PC-9 (cell line): ENCODE measurements at regions not wholly inside any gene's neighbourhood (a gene's known extent, or its start where the extent isn't known, plus 50 kb on each side); places are given as distances from the start of the nearest gene placed in this dataset.

ENCODE experiments used
- BruUV-seq: library from RNA; stranded (reverse); fragments of 400-500 nt; replicated peaks from 2 replicates; lab custom pipeline; 2021; lab: Mats Ljungman, UMichigan
- CTCF ChIA-PET: fragments of 300-600 bp; sonication (Branson Sonifier 250); formaldehyde crosslinking; loops from one replicate; lab custom pipeline; 2022; ENCODE audit warnings: antibody characterized with exemption; lab: Charles Lee
- POLR2A ChIA-PET: fragments of 300-600 bp; sonication (Branson Sonifier 250); formaldehyde crosslinking; loops from one replicate; lab custom pipeline; 2022; ENCODE audit warnings: antibody characterized with exemption; ENCODE audit not compliant: unreplicated experiment; lab: Charles Lee
- DNase-seq, 2 experiments: peaks; one replicate each; pipeline versions ENCODE4 v3.0.0 to v3.0.0-alpha.2; 2015 to 2022; ENCODE audit warnings: mixed read lengths in 1 of 2
- H2AFZ ChIP-seq: fragments of 200-600 bp; sonication (generic); 2 replicates; pipeline ENCODE4 v1.8.1; 2017; ENCODE audit warnings: antibody characterized with exemption
- H3F3A ChIP-seq: fragments of 200-600 bp; sonication (generic); 2 replicates; pipeline ENCODE4 v1.8.1; 2017; ENCODE audit warnings: antibody characterized with exemption, mild to moderate bottlenecking, low read depth; ENCODE audit not compliant: insufficient read depth
- H3K27ac ChIP-seq: fragments of 200-600 bp; sonication (generic); 2 replicates; pipeline ENCODE4 v1.6.1; 2016; ENCODE audit warnings: mixed run types
- H3K27me3 ChIP-seq: fragments of 200-600 bp; sonication (generic); 2 replicates; pipeline ENCODE4 v1.6.1; 2016; ENCODE audit warnings: low read depth, mixed run types; ENCODE audit not compliant: insufficient read depth
- H3K36me3 ChIP-seq: fragments of 200-600 bp; sonication (generic); 2 replicates; pipeline ENCODE4 v1.6.1; 2016; ENCODE audit warnings: low read depth, mixed run types
- H3K4me1 ChIP-seq: fragments of 200-600 bp; sonication (generic); replicated peaks from 2 replicates; pipeline ENCODE4 v1.6.1; 2016; ENCODE audit warnings: mixed run types; ENCODE audit not compliant: insufficient read depth
- H3K4me2 ChIP-seq: fragments of 200-600 bp; sonication (generic); 2 replicates; pipeline ENCODE4 v1.6.1; 2017; ENCODE audit warnings: mixed run types
- H3K4me3 ChIP-seq: fragments of 200-600 bp; sonication (generic); 2 replicates; pipeline ENCODE4 v1.6.1; 2016; ENCODE audit warnings: mixed run types
- H3K79me2 ChIP-seq: fragments of 200-600 bp; sonication (generic); 2 replicates; pipeline ENCODE4 v1.6.1; 2017; ENCODE audit warnings: low read depth, mixed run types
- H3K9me2 ChIP-seq: fragments of 200-600 bp; sonication (generic); 2 replicates; pipeline ENCODE4 v1.8.1; 2017; ENCODE audit warnings: mild to moderate bottlenecking; ENCODE audit not compliant: insufficient read depth
- H3K9me3 ChIP-seq: fragments of 200-600 bp; sonication (generic); 2 replicates; pipeline ENCODE4 v1.8.1; 2016; ENCODE audit warnings: low read depth; ENCODE audit not compliant: insufficient read depth
- H4K20me1 ChIP-seq: fragments of 200-600 bp; sonication (generic); 2 replicates; pipeline ENCODE4 v1.8.1; 2017; ENCODE audit not compliant: insufficient read depth
- EZH2 ChIP-seq: fragments of 200-600 bp; sonication (generic); IDR thresholded peaks from 2 replicates; pipeline ENCODE4 v1.8.0; 2017; ENCODE audit warnings: antibody characterized with exemption, low read depth
- intact Hi-C: fragments of 100-400 bp; cut with micrococcal nuclease; formaldehyde crosslinking; loops from one replicate; pipeline ENCODE4 v1.10.0; 2022; ENCODE audit not compliant: unreplicated experiment
- TF ChIP-seq, protein P1 (sequence below): fragments of 200-600 bp; sonication (generic); conservative IDR thresholded peaks from 2 replicates; pipeline ENCODE4 v1.6.1; 2017; ENCODE audit warnings: mixed run types, antibody characterized with exemption, mild to moderate bottlenecking, moderate library complexity

DNA sequence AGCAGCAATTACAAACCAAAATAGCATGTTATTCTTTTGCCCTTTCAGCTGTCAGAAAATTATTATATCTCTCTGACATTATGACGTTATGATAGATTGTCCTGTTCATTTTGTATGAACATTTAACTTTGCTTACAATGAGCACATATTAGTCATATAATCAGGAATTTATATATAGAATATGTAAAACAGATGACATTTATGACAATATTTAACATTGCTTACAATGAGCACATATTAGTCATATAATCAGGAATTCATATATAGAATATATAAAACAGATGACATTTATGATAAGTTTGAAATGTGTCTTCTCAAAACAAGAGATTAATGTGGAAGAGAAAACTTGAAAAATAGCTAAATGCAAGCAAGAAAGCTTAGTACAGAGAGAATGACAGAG is 1180.2 kb downstream of the CDH12 start:
- CTCF ChIA-PET: no interaction called here
- Histone ChIP-seq H4K20me1 (no peaks in the 10 kb centered on the region), H3K36me3 (no peaks in the 10 kb centered on the region), H3K27ac (no peak overlapping the region), H3K4me1 (no peaks in the 10 kb centered on the region), H3K4me2 (no peak overlapping the region), H3K4me3 (no peak overlapping the region), H3F3A (no peaks in the 10 kb centered on the region), H3K9me2 (no peaks in the 10 kb centered on the region), H3K27me3 (no peaks in the 10 kb centered on the region), H3K79me2 (no peaks in the 10 kb centered on the region), H2AFZ (no peak overlapping the region), H3K9me3 (no peaks in the 10 kb centered on the region)
- intact Hi-C loops: no loop called here
- DNase-seq: no peak
- no TSS peak for BruUV-seq
- POLR2A ChIA-PET: interaction anchor here (0.7 kb wide), 1 partner anchor 497 kb away, joined by 4 read pairs; no protein-coding TSS in a partner anchor
- no peak for TF ChIP-seq EZH2
- TF ChIP-seq, protein P1, sequence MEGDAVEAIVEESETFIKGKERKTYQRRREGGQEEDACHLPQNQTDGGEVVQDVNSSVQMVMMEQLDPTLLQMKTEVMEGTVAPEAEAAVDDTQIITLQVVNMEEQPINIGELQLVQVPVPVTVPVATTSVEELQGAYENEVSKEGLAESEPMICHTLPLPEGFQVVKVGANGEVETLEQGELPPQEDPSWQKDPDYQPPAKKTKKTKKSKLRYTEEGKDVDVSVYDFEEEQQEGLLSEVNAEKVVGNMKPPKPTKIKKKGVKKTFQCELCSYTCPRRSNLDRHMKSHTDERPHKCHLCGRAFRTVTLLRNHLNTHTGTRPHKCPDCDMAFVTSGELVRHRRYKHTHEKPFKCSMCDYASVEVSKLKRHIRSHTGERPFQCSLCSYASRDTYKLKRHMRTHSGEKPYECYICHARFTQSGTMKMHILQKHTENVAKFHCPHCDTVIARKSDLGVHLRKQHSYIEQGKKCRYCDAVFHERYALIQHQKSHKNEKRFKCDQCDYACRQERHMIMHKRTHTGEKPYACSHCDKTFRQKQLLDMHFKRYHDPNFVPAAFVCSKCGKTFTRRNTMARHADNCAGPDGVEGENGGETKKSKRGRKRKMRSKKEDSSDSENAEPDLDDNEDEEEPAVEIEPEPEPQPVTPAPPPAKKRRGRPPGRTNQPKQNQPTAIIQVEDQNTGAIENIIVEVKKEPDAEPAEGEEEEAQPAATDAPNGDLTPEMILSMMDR: no peak

DNA sequence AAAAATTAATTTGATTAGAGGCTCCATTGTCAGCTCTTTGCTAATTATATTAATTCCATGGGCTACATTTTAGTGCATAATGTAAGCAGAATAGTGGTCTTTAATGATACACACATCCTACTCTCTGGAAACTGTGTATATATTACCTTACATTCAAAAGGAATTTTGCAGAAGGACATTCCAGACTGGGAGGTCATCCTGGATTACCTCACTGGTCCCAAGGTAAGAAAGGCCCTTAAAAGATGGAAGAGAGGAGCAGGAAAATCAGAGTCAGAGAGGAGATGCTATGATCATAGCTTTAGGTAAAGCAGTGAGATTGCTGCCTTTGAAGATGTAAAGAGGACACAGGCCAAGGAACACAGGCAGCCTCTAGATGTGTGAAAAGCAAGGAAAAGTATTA is 1180.8 kb downstream of the CDH12 start:
- TF ChIP-seq, protein P1: no peak
- TF ChIP-seq EZH2: no peak
- no peak overlapping the region for H3K4me3 ChIP-seq
- H3K9me2 ChIP-seq: no peaks in the 10 kb centered on the region
- no peaks in the 10 kb centered on the region for H3K9me3 ChIP-seq
- no peaks in the 10 kb centered on the region for H3K79me2 ChIP-seq
- H3K36me3 ChIP-seq: no peaks in the 10 kb centered on the region
- ChIA-PET CTCF (no interaction called here), POLR2A (no interaction called here)
- no peaks in the 10 kb centered on the region for H3F3A ChIP-seq
- BruUV-seq: no TSS peak
- no peaks in the 10 kb centered on the region for H3K27me3 ChIP-seq
- no peak for DNase-seq
- intact Hi-C loops: no loop called here
- no peak overlapping the region for H3K27ac ChIP-seq
- H3K4me1 ChIP-seq: no peaks in the 10 kb centered on the region
- 0 out of 2 replicates have a peak overlapping the region, but pooled peaks have one; percentile 14 for H2AFZ ChIP-seq
- H4K20me1 ChIP-seq: no peaks in the 10 kb centered on the region
- H3K4me2 ChIP-seq: no peak overlapping the region

DNA sequence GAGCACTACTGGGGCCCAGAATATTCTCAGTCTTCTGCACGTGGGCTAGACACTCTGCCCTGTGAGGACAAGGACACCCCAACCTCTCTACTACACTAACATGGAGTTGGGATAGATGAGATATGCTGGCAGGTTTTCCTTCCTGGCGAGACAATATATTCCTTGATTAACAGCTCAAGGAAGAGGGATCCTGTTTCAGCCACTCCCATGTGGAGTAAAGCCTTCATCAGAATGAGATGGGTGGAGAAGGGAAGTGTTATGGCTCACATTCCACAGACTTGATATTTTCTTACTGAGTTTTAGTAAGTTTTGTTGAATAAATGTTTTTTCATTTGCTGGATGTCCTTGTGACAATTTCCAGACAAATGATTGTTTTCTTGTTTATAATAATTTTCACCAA is 1187.6 kb downstream of the CDH12 start:
- DNase-seq: no peak
- intact Hi-C loops: no loop called here
- H3K4me3 ChIP-seq: no peak overlapping the region
- TF ChIP-seq EZH2: no peak
- TF ChIP-seq, protein P1: no peak
- no peak overlapping the region for H3K4me2 ChIP-seq
- H3F3A ChIP-seq: no peaks in the 10 kb centered on the region
- ChIA-PET CTCF (interaction anchor here (0.6 kb wide), 1 partner anchor 10 kb away, joined by 7 read pairs; no protein-coding TSS in a partner anchor), POLR2A (no interaction called here)
- H3K9me3 ChIP-seq: no peaks in the 10 kb centered on the region
- H3K79me2 ChIP-seq: no peaks in the 10 kb centered on the region
- H2AFZ ChIP-seq: no peak overlapping the region
- no peaks in the 10 kb centered on the region for H4K20me1 ChIP-seq
- H3K4me1 ChIP-seq: no peaks in the 10 kb centered on the region
- no peaks in the 10 kb centered on the region for H3K36me3 ChIP-seq
- no peaks in the 10 kb centered on the region for H3K27me3 ChIP-seq
- no TSS peak for BruUV-seq
- H3K27ac ChIP-seq: no peak overlapping the region
- no peaks in the 10 kb centered on the region for H3K9me2 ChIP-seq
